Cardiac muscle cell (in vitro differentiated cells and primary cell): ENCODE measurements at regions not wholly inside any gene's neighbourhood (a gene's known extent, or its start where the extent isn't known, plus 50 kb on each side); places are given as distances from the start of the nearest gene placed in this dataset.

Experiments used
- DNase-seq, 2 donors: peaks; one replicate each; pipeline versions ENCODE4 v3.0.0 to v3.0.0-alpha.2; 2010 to 2017; ENCODE audit warnings: low read depth in 1 of 2, low spot score in 1 of 2
- H3K27ac ChIP-seq: fragments of 200-600 bp; sonication (generic); 2 replicates; pipeline ENCODE4 v1.5.1; 2016
- H3K27me3 ChIP-seq: fragments of 200-600 bp; sonication (generic); 2 replicates; pipeline ENCODE4 v1.6.0; 2016; ENCODE audit warnings: control low read depth
- H3K36me3 ChIP-seq: fragments of 200-600 bp; sonication (generic); 2 replicates; pipeline ENCODE4 v1.5.1; 2016; ENCODE audit warnings: control low read depth
- H3K4me1 ChIP-seq: fragments of 200-600 bp; sonication (generic); 2 replicates; pipeline ENCODE4 v1.8.1; 2017; ENCODE audit warnings: low read depth, mild to moderate bottlenecking, mixed run types
- H3K4me3 ChIP-seq: fragments of 200-600 bp; sonication (generic); 2 replicates; pipeline ENCODE4 v1.5.1; 2016; ENCODE audit warnings: mild to moderate bottlenecking
- H3K9me3 ChIP-seq: fragments of 200-600 bp; sonication (generic); 2 replicates; pipeline ENCODE4 v1.5.1; 2017; ENCODE audit warnings: low read depth, mild to moderate bottlenecking, control low read depth
- CTCF ChIP-seq: IDR thresholded peaks from 2 replicates; pipeline ENCODE4 v1.5.1; 2012; ENCODE audit warnings: low read depth, mild to moderate bottlenecking, low read length

DNA sequence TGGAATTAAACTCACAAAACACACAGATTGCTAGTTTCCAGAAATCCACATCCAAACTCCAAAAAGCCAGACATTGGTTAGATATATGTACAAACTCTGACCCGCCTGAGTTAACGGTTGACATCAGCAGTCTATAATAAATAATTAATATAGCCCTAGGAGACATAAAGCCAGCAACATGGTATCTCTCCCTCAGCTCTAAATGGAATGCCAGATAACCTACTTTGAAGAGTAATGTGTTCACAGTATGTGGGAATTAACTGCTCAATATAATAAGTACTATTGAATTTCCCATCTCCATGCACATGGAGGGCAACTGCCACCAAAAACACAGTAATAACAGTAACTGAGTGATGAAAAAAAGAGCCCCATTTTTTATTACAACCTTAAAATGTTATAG, 383.2 kb downstream of the CD83 start:
- Histone ChIP-seq H3K27me3 (no peaks in the 10 kb centered on the region), H3K4me3 (no peak overlapping the region), H3K36me3 (no peaks in the 10 kb centered on the region), H3K27ac (no peak overlapping the region), H3K4me1 (peaks cover 3% of the 10 kb centered on the region), H3K9me3 (no peaks in the 10 kb centered on the region)
- no peak for TF ChIP-seq CTCF
- DNase-seq: no peak

DNA sequence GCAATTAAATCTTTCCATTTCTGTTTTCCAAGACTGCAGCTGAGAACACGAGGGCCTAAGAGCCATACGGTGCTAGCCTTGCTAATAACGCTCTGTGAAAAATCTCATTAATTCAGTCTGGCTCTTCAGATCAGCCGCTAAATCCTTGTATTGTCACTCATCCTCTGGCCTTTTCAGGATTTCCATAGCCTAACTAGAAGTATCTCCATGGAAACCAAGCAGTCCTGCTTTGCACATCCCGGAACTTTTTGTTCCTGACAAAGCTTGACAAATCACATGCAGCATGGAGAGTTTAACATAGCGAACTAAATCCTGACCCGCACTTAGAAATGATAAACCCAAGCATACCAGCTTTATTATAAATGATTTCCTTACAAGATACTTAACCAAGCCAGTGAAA, 383.7 kb downstream of the CD83 start:
- no peak for TF ChIP-seq CTCF
- no peak overlapping the region for H3K27ac ChIP-seq
- DNase-seq: no peak
- H3K36me3 ChIP-seq: no peaks in the 10 kb centered on the region
- H3K9me3 ChIP-seq: no peaks in the 10 kb centered on the region
- no peak overlapping the region for H3K4me3 ChIP-seq
- H3K4me1 ChIP-seq: peaks cover 5% of the 10 kb centered on the region
- no peaks in the 10 kb centered on the region for H3K27me3 ChIP-seq

- Histone ChIP-seq H3K9me3 (no peaks in the 10 kb centered on the region), H3K27ac (no peak overlapping the region), H3K27me3 (no peaks in the 10 kb centered on the region), H3K36me3 (no peaks in the 10 kb centered on the region), H3K4me3 (no peak overlapping the region), H3K4me1 (peaks cover 5% of the 10 kb centered on the region)
- TF ChIP-seq CTCF: no peak
- DNase-seq: no peak
Measured at GRCh38 chr6:14501914-14502313, 384.3 kb downstream of the CD83 start.

DNA sequence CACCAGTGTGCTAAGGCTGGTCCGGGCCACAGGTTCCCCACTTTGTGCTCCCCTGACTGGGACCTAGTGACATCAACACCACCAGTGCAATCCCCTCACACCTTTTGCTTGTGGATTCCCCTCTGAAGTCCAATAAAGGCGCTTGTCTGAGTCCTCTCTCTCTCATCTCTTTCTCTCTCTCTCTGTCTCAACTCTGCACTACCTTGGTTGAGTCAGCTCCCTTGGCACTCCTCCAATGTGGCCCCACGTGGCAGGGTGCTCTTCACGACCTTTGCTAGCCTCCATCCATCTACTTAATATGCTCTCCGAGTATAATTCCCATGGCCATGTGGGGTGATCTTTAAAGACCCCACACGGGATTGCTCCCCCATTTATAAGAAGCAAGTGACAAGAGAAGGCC, 385.0 kb downstream of the CD83 start:
- TF ChIP-seq CTCF: no peak
- Histone ChIP-seq H3K9me3 (no peaks in the 10 kb centered on the region), H3K27ac (no peak overlapping the region), H3K27me3 (no peaks in the 10 kb centered on the region), H3K4me3 (no peak overlapping the region), H3K36me3 (no peaks in the 10 kb centered on the region), H3K4me1 (peaks cover 5% of the 10 kb centered on the region)
- DNase-seq: peak in 1 of 2 donors; percentile 21

DNA sequence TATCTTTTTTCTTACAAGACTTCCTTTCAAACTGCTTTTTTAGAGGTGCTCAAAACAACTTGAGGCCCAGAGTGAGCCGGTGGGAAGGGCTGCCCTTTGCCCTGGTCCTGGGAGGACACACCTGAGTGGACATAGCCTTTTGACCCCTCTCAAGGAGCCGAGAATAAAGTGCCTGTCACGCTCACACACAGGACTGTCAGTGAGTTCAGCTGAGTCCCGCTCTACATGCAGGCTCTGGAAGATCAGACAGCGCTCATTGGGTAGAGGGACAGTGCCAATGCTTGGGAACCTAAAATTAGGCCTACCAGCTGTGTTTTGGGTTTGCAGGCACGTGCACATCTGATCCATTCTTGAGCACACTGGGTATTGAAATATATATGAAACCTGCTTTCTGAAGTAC, 387.8 kb downstream of the CD83 start:
- Histone ChIP-seq H3K4me1 (peaks cover 5% of the 10 kb centered on the region), H3K36me3 (no peaks in the 10 kb centered on the region), H3K4me3 (no peak overlapping the region), H3K27ac (no peak overlapping the region), H3K9me3 (no peaks in the 10 kb centered on the region), H3K27me3 (no peaks in the 10 kb centered on the region)
- peak in 1 of 2 donors; percentile 35 for DNase-seq
- no peak for TF ChIP-seq CTCF

DNA sequence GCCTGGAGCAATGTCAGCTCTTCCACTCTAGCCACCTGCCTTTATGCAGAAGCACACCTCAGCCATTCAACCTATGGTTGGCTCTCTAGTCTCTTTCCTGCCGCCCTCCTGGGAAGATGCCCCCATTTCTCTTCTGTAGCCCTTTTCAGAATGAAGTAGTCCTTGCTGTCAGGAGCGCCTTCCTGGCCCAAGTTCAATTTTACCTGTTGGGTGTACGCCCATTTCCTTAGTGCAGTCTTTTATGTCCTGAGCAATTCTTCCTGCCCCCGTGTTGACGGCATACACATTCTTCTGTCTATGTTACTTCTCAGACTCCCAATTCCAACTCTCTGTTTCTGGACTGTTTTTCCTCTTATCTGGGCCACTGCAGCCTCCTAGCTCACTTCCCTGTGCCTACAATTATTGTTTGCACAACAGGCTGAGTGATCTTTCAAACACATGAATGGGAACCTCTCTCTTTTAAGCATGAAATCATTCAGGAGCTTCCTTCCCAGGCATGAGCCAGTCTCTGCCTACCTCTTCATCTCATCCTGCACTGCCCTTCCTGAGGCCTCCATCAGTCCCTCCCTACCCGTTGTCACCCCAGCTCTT, 389.2 kb downstream of the CD83 start:
- TF ChIP-seq CTCF: no peak
- no peaks in the 10 kb centered on the region for H3K27me3 ChIP-seq
- H3K27ac ChIP-seq: no peak overlapping the region
- no peaks in the 10 kb centered on the region for H3K9me3 ChIP-seq
- DNase-seq: no peak
- peaks cover 5% of the 10 kb centered on the region for H3K4me1 ChIP-seq
- H3K36me3 ChIP-seq: no peaks in the 10 kb centered on the region
- H3K4me3 ChIP-seq: no peak overlapping the region
